ENCODE measurements at regions not wholly inside any gene's neighbourhood (a gene's known extent, or its start where the extent isn't known, plus 50 kb on each side); places are given as distances from the start of the nearest gene placed in this dataset.

DNA sequence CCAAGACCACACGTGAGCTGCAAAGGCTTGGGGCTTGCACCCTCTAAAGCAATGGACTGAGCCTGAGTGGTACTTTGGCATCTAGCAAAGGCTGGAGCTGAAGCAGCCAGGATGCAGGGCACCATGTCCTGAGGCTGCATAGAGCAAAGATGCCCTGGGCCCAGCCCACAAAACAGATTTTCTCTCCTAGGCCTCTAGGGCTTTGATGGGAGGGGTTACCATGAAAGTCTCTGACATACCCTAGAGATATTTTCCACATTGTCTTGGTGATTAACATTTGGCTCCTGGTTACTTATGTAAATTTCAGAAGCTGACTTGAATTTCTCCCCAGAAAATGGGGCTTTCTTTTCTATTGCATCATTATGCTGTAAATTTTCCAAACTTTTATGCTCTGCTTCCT, 438.3 kb downstream of the SLC16A7 start:
- 100% methylated on average over 1 of the region's 1 CpG for WGBS, 2 experiments (ENCODE audit: insufficient coverage in 2 of 2)
- Histone ChIP-seq H3K4me3 (ENCODE audit: extremely low read depth, insufficient read depth, low read length, poor library complexity, severe bottlenecking) (no peak overlapping the region), H3K36me3 (ENCODE audit: control insufficient read depth, insufficient read depth, low read length) (no peaks in the 10 kb centered on the region), H3K4me1 (ENCODE audit: control insufficient read depth, insufficient read depth, low read length, poor library complexity, severe bottlenecking) (no peaks in the 10 kb centered on the region), H3K9me3 (ENCODE audit: control insufficient read depth, low read length) (peaks cover 7% of the 10 kb centered on the region), H3K27ac (ENCODE audit: low read depth, low read length, severe bottlenecking) (no peak overlapping the region)

DNA sequence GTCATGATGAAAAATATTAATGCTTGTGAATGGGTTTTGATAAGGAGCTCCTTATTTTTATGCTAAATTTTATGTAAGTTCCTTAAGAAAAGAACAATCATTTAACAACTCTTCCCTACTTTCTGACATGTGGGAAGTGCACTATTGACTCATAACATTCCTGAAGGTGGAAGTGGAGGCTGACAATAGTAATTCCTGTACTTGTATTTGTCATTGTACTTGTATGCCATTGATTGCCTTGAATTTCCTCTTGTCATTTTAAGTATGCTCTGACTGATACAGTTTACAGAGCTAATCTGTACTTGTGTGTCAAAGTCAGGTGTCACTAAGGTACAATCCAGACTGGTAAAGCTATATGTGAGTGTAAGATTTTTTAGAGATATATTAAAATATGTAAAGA, 440.0 kb downstream of the SLC16A7 start:
- H3K9me3 ChIP-seq (ENCODE audit: control insufficient read depth, low read length) = peaks cover 7% of the 10 kb centered on the region
- no peaks in the 10 kb centered on the region for H3K4me1 ChIP-seq (ENCODE audit: control insufficient read depth, insufficient read depth, low read length, poor library complexity, severe bottlenecking)
- H3K36me3 ChIP-seq (ENCODE audit: control insufficient read depth, insufficient read depth, low read length) = no peaks in the 10 kb centered on the region
- H3K27ac ChIP-seq (ENCODE audit: low read depth, low read length, severe bottlenecking) = no peak overlapping the region
- no peak overlapping the region for H3K4me3 ChIP-seq (ENCODE audit: extremely low read depth, insufficient read depth, low read length, poor library complexity, severe bottlenecking)

DNA sequence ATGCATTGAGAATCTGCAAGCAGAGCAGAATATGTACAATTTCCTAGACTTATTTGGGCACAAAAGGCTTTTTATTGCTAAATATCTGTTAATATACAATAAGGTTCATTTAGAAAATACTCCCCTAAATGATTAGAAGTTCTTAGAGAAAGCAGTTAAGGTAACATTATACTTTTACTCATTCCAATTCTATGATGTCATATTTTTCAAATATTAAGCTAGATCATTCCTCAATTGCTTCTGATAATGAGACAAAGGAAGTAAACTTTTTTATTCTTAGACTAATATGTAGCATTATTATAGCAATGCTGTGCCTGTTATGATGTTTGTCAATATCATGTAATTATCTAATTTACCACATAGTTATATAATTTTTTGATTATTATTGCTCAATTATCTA, 447.0 kb downstream of the SLC16A7 start:
- H3K36me3 ChIP-seq (ENCODE audit: control insufficient read depth, insufficient read depth, low read length) = no peaks in the 10 kb centered on the region
- no peaks in the 10 kb centered on the region for H3K4me1 ChIP-seq (ENCODE audit: control insufficient read depth, insufficient read depth, low read length, poor library complexity, severe bottlenecking)
- H3K27ac ChIP-seq (ENCODE audit: low read depth, low read length, severe bottlenecking) = no peak overlapping the region
- no peaks in the 10 kb centered on the region for H3K9me3 ChIP-seq (ENCODE audit: control insufficient read depth, low read length)
- no peak overlapping the region for H3K4me3 ChIP-seq (ENCODE audit: extremely low read depth, insufficient read depth, low read length, poor library complexity, severe bottlenecking)

DNA sequence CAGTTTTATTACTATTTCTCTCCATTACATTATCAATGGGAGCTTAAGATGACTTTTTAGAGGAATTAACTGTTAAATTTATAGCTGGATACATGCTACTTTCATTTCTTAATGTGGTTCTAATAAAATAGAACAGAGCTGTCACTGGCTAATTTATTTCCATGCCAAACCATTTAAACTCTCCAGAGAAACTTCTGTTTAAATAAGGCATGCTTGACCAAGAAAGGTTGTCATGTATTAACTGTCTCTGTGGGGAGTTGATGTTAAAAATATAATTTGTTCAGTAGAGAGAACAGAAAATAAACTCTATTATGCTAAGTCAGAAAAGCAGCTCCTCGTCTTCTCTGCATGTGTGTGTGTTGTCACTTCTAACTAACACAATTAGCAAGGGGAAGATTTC, 447.4 kb downstream of the SLC16A7 start:
- no peak overlapping the region for H3K4me3 ChIP-seq (ENCODE audit: extremely low read depth, insufficient read depth, low read length, poor library complexity, severe bottlenecking)
- no peaks in the 10 kb centered on the region for H3K36me3 ChIP-seq (ENCODE audit: control insufficient read depth, insufficient read depth, low read length)
- WGBS, 2 experiments (ENCODE audit: insufficient coverage in 2 of 2) = no CpG with 5 or more reads among the region's 1 CpG
- no peaks in the 10 kb centered on the region for H3K4me1 ChIP-seq (ENCODE audit: control insufficient read depth, insufficient read depth, low read length, poor library complexity, severe bottlenecking)
- H3K27ac ChIP-seq (ENCODE audit: low read depth, low read length, severe bottlenecking) = no peak overlapping the region
- no peaks in the 10 kb centered on the region for H3K9me3 ChIP-seq (ENCODE audit: control insufficient read depth, low read length)

DNA sequence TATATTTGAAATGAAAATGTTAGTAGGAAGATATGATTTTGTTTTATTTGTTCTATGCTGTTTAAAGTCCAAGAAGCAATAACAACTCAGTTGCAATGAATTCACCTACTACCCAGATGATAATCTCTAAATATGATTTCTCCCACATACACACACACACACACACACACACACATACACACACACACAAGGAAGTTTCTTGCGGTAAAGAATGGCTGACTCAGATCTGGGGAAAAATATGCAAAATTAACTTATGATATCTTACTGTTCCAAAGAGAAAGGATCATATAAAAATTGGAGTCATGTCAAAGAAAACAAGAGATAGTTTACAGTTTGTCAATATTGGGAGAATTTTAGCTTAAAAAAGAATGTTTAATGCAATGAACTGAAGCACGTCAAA, 456.7 kb downstream of the SLC16A7 start:
- H3K27ac ChIP-seq (ENCODE audit: low read depth, low read length, severe bottlenecking) = no peak overlapping the region
- no peaks in the 10 kb centered on the region for H3K4me1 ChIP-seq (ENCODE audit: control insufficient read depth, insufficient read depth, low read length, poor library complexity, severe bottlenecking)
- no CpG with 5 or more reads among the region's 2 CpGs for WGBS, 2 experiments (ENCODE audit: insufficient coverage in 2 of 2)
- no peak overlapping the region for H3K4me3 ChIP-seq (ENCODE audit: extremely low read depth, insufficient read depth, low read length, poor library complexity, severe bottlenecking)
- H3K9me3 ChIP-seq (ENCODE audit: control insufficient read depth, low read length) = no peaks in the 10 kb centered on the region
- H3K36me3 ChIP-seq (ENCODE audit: control insufficient read depth, insufficient read depth, low read length) = no peaks in the 10 kb centered on the region

DNA sequence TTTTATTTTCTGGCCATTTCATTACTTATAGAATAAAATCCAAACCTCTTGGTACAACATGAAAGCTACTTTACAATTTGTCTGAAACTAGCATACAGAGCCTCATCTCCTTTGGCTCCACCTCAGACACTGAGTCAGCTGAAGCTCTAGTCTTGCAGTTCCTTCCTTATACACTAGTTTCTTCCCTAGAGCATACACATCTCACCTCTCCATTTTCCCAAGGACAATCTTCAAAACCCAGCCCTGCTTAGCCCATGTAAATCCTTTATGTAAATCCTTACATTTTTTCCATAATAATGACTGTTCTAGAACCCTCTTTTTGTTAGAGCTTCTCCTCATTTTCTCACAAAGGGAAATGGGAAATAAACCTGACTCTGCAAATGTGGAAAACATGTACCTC, 463.4 kb downstream of the SLC16A7 start:
- H3K36me3 ChIP-seq (ENCODE audit: control insufficient read depth, insufficient read depth, low read length) = no peaks in the 10 kb centered on the region
- H3K9me3 ChIP-seq (ENCODE audit: control insufficient read depth, low read length) = no peaks in the 10 kb centered on the region
- no peak overlapping the region for H3K4me3 ChIP-seq (ENCODE audit: extremely low read depth, insufficient read depth, low read length, poor library complexity, severe bottlenecking)
- H3K4me1 ChIP-seq (ENCODE audit: control insufficient read depth, insufficient read depth, low read length, poor library complexity, severe bottlenecking) = no peaks in the 10 kb centered on the region
- H3K27ac ChIP-seq (ENCODE audit: low read depth, low read length, severe bottlenecking) = no peak overlapping the region

DNA sequence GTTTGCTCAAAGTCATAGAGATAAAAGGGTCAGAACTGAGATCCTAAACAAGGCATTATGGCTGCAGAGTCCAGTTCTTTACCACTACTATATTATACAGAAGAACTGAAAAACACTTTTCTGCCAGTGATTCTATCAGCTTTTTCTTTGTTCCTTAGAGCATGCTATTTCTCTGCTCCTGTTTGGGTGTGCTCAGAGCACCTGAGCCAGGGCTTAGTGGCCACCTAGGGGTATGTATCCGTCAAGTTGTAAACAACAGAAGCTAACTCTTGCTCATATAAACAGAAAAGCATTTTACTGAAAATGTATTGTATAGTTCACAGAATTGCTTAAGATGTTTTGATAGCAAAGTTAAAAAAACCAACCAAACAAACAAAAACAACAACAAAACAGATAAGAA, 470.8 kb downstream of the SLC16A7 start:
- Histone ChIP-seq H3K4me1 (ENCODE audit: control insufficient read depth, insufficient read depth, low read length, poor library complexity, severe bottlenecking) (no peaks in the 10 kb centered on the region), H3K36me3 (ENCODE audit: control insufficient read depth, insufficient read depth, low read length) (no peaks in the 10 kb centered on the region), H3K27ac (ENCODE audit: low read depth, low read length, severe bottlenecking) (no peak overlapping the region), H3K4me3 (ENCODE audit: extremely low read depth, insufficient read depth, low read length, poor library complexity, severe bottlenecking) (no peak overlapping the region), H3K9me3 (ENCODE audit: control insufficient read depth, low read length) (no peaks in the 10 kb centered on the region)
- WGBS, 2 experiments (ENCODE audit: insufficient coverage in 2 of 2) = no CpG with 5 or more reads among the region's 1 CpG

DNA sequence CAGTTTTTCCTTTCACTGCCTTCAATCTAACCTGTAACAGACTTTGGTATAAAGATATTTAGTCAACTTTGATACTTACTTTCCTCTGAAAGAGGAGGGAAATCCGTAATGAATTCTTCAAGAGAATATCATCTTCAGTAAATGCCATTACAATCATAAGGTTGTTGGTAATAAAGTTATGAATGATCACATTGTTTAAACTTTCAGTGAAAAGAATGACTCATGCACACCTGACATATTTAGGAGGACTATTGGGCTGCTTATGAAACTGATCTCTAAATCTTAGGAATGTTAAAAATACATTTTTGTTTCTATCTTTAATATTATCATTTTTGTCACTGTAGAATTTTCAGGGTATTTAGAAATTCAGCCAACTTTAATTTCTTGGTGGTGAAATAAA, 474.7 kb downstream of the SLC16A7 start:
- H3K4me3 ChIP-seq (ENCODE audit: extremely low read depth, insufficient read depth, low read length, poor library complexity, severe bottlenecking) = no peak overlapping the region
- no peaks in the 10 kb centered on the region for H3K36me3 ChIP-seq (ENCODE audit: control insufficient read depth, insufficient read depth, low read length)
- WGBS, 2 experiments (ENCODE audit: insufficient coverage in 2 of 2) = no CpG with 5 or more reads among the region's 1 CpG
- H3K9me3 ChIP-seq (ENCODE audit: control insufficient read depth, low read length) = no peaks in the 10 kb centered on the region
- no peaks in the 10 kb centered on the region for H3K4me1 ChIP-seq (ENCODE audit: control insufficient read depth, insufficient read depth, low read length, poor library complexity, severe bottlenecking)
- H3K27ac ChIP-seq (ENCODE audit: low read depth, low read length, severe bottlenecking) = no peak overlapping the region

DNA sequence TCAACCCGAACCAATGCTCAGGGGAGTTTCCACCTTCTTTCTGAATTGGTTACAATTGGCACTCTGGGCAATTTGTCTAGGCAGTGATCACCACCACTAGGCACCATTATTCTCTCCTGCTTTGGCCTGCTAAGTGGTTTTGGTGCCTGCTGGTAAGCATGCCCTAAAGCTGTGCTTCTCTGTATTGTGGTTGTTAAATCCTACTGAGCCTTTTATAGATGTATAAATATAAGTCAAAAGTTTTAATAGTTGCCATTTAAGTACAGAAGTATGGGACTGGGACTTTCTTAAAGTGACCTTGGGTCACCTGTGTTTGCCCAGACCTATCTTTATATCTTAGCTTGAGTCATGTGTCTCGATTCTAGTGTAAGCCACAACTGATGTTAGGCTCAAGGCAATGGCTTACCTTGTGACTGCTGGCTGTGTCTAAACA, 475.9 kb downstream of the SLC16A7 start:
- WGBS, 2 experiments (ENCODE audit: insufficient coverage in 2 of 2) = 71 to 83% methylated on average over 1 of the region's 2 CpGs

DNA sequence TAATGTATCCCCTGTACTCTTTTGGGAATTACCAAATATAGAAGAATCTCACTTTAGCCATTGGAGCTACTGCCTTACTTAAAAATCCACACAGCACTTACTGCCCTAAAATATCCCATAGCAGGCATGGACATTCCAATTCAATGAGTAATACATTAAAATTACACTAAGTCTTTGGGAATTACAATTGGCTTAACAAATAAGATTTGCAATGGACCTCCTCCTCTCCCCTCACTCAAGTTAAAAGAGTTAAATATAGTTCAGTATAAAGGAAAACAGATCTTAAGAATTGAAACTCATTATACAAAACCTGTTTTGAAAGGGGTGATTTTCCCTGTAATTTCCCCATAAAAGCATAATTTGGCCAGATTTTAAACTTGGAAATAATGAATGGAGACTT, 477.1 kb downstream of the SLC16A7 start:
- Histone ChIP-seq H3K36me3 (ENCODE audit: control insufficient read depth, insufficient read depth, low read length) (no peaks in the 10 kb centered on the region), H3K4me1 (ENCODE audit: control insufficient read depth, insufficient read depth, low read length, poor library complexity, severe bottlenecking) (no peaks in the 10 kb centered on the region), H3K4me3 (ENCODE audit: extremely low read depth, insufficient read depth, low read length, poor library complexity, severe bottlenecking) (no peak overlapping the region), H3K9me3 (ENCODE audit: control insufficient read depth, low read length) (no peaks in the 10 kb centered on the region), H3K27ac (ENCODE audit: low read depth, low read length, severe bottlenecking) (no peak overlapping the region)

More for the DNA sequence above, 475.9 kb downstream of the SLC16A7 start:
- H3K36me3 ChIP-seq (ENCODE audit: control insufficient read depth, insufficient read depth, low read length) = no peaks in the 10 kb centered on the region
- no peak overlapping the region for H3K4me3 ChIP-seq (ENCODE audit: extremely low read depth, insufficient read depth, low read length, poor library complexity, severe bottlenecking)
- H3K4me1 ChIP-seq (ENCODE audit: control insufficient read depth, insufficient read depth, low read length, poor library complexity, severe bottlenecking) = no peaks in the 10 kb centered on the region
- no peak overlapping the region for H3K27ac ChIP-seq (ENCODE audit: low read depth, low read length, severe bottlenecking)
- H3K9me3 ChIP-seq (ENCODE audit: control insufficient read depth, low read length) = no peaks in the 10 kb centered on the region

DNA sequence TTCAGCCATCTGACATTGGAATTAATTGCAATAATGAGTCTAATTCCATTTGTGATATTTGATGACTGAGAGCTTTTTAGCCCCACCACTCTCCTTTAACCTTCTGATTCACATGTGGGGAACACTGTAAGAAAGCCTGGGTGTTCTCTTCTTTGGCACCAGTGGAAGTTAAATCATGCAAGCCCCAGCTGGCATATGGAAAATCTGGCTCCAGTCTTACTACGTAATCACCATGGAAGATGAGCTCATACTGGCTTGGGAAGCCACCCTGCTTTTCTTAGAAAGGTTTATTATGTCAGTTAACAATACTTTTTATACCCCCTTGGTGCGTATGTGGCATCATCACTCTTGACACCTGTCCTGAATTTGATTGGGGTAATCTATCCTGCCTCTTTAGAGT, 479.3 kb downstream of the SLC16A7 start:
- Histone ChIP-seq H3K4me1 (ENCODE audit: control insufficient read depth, insufficient read depth, low read length, poor library complexity, severe bottlenecking) (no peaks in the 10 kb centered on the region), H3K4me3 (ENCODE audit: extremely low read depth, insufficient read depth, low read length, poor library complexity, severe bottlenecking) (no peak overlapping the region), H3K36me3 (ENCODE audit: control insufficient read depth, insufficient read depth, low read length) (no peaks in the 10 kb centered on the region), H3K9me3 (ENCODE audit: control insufficient read depth, low read length) (no peaks in the 10 kb centered on the region), H3K27ac (ENCODE audit: low read depth, low read length, severe bottlenecking) (no peak overlapping the region)
- WGBS, 2 experiments (ENCODE audit: insufficient coverage in 2 of 2) = 80% methylated on average over 2 of the region's 2 CpGs; no CpG with 5 or more reads in 1 of the 2 experiments

DNA sequence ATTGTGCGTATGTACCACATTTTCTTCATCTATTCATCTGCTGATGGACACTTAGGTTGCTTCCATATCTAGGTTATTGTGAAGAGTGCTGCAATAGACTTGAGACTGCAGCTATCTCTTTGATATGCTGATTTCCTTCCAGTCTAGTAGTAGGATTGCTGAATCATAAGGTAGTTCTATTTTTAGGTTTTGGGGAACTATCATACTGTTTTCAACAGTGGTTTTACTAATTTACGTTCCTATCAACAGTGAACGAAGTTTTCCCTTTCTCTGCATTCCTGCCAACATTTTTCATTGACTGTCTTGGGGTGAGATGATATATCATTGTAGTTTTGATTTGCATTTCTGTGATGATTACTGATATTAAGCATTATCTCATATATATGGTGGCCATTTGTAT, 482.2 kb downstream of the SLC16A7 start:
- 80% methylated on average over 1 of the region's 3 CpGs; no CpG with 5 or more reads in 1 of the 2 experiments for WGBS, 2 experiments (ENCODE audit: insufficient coverage in 2 of 2)

More for the DNA sequence above, 482.2 kb downstream of the SLC16A7 start:
- Histone ChIP-seq H3K36me3 (ENCODE audit: control insufficient read depth, insufficient read depth, low read length) (no peaks in the 10 kb centered on the region), H3K4me3 (ENCODE audit: extremely low read depth, insufficient read depth, low read length, poor library complexity, severe bottlenecking) (no peak overlapping the region), H3K27ac (ENCODE audit: low read depth, low read length, severe bottlenecking) (no peak overlapping the region), H3K4me1 (ENCODE audit: control insufficient read depth, insufficient read depth, low read length, poor library complexity, severe bottlenecking) (no peaks in the 10 kb centered on the region), H3K9me3 (ENCODE audit: control insufficient read depth, low read length) (no peaks in the 10 kb centered on the region)
